ENCODE measurements at regions not wholly inside any gene's neighbourhood (a gene's known extent, or its start where the extent isn't known, plus 50 kb on each side); places are given as distances from the start of the nearest gene placed in this dataset.

DNA sequence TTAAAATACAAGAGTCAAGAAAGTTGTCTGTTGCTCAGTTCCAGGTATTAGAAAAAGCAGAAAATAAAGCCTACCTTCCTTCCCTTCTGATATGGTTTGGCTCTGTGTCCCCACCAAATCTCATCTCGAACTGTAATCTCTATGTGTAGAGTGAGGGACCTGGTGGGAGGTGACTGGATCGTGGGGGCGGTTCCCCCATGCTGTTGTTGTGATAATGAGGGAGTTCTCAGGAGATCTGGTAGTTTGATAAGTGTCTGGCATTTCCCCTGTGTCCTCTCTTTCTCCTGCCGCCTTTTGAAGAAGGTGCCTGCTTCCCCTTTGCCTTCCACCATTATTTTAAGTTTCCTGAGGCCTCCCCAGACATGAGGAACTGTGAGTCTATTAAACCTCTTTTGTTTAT, 288.8 kb upstream of the LMCD1 start:
- intact Hi-C loops (cut with DNase I; ENCODE audit: low total_unique reads) = no loop called here
- H3K4me1 ChIP-seq = no peaks in the 10 kb centered on the region
- no peak for TF ChIP-seq POLR2A (IDR thresholded peaks at IDR 0.05)
- TF ChIP-seq, protein P1, sequence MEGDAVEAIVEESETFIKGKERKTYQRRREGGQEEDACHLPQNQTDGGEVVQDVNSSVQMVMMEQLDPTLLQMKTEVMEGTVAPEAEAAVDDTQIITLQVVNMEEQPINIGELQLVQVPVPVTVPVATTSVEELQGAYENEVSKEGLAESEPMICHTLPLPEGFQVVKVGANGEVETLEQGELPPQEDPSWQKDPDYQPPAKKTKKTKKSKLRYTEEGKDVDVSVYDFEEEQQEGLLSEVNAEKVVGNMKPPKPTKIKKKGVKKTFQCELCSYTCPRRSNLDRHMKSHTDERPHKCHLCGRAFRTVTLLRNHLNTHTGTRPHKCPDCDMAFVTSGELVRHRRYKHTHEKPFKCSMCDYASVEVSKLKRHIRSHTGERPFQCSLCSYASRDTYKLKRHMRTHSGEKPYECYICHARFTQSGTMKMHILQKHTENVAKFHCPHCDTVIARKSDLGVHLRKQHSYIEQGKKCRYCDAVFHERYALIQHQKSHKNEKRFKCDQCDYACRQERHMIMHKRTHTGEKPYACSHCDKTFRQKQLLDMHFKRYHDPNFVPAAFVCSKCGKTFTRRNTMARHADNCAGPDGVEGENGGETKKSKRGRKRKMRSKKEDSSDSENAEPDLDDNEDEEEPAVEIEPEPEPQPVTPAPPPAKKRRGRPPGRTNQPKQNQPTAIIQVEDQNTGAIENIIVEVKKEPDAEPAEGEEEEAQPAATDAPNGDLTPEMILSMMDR (IDR thresholded peaks at IDR 0.05) = no peak
- no peak for TF ChIP-seq POLR2AphosphoS5 (IDR thresholded peaks at IDR 0.05)

GRCh38 chr3:8213286-8213685, 288.3 kb upstream of the LMCD1 start:
- Histone ChIP-seq H3K9me3 (no peaks in the 10 kb centered on the region), H3K27me3 (no peaks in the 10 kb centered on the region), H3K4me1 (no peaks in the 10 kb centered on the region), H3K27ac (no peak overlapping the region), H3K4me3 (no peak overlapping the region), H3K36me3 (no peaks in the 10 kb centered on the region)
- DNase-seq (ENCODE audit: low spot score in 2 of 2) = no peak
- intact Hi-C loops (cut with DNase I; ENCODE audit: low total_unique reads) = no loop called here
- TF ChIP-seq POLR2AphosphoS5 (IDR thresholded peaks at IDR 0.05) = no peak
- TF ChIP-seq, protein P1 (IDR thresholded peaks at IDR 0.05) = no peak
- no peak for TF ChIP-seq POLR2A (IDR thresholded peaks at IDR 0.05)

More for the DNA sequence above, 288.8 kb upstream of the LMCD1 start:
- no peak for DNase-seq (ENCODE audit: low spot score in 2 of 2)
- Histone ChIP-seq H3K27me3 (no peaks in the 10 kb centered on the region), H3K9me3 (no peaks in the 10 kb centered on the region), H3K4me3 (no peak overlapping the region), H3K36me3 (no peaks in the 10 kb centered on the region), H3K27ac (no peak overlapping the region)

DNA sequence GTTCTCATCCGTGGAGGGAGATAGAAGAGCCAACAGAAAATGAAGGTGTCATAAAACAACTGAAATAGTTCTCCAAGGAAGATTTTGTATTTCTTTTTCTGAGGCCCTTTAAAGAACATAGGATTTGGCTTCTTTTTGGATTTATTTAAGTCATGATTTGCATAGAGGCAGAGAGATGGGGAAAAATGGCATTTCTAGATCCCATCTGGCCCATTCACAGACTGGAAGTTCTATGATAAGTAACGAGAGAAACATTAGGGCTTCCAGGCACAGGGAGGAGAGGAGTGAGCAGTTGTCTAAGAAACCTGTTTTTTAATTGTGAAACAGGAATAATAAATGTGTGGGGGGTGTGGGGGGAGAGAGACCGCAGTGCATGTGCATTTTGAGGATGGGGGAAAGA, 285.8 kb upstream of the LMCD1 start:
- H3K9me3 ChIP-seq = no peaks in the 10 kb centered on the region
- intact Hi-C loops (cut with DNase I; ENCODE audit: low total_unique reads) = no loop called here
- H3K27ac ChIP-seq = no peak overlapping the region
- H3K27me3 ChIP-seq = no peaks in the 10 kb centered on the region
- TF ChIP-seq POLR2A (IDR thresholded peaks at IDR 0.05) (no peak), POLR2AphosphoS5 (IDR thresholded peaks at IDR 0.05) (no peak)
- TF ChIP-seq, protein P1 (IDR thresholded peaks at IDR 0.05) = no peak
- no peak overlapping the region for H3K4me3 ChIP-seq
- H3K4me1 ChIP-seq = no peaks in the 10 kb centered on the region
- H3K36me3 ChIP-seq = no peaks in the 10 kb centered on the region
- no peak for DNase-seq (ENCODE audit: low spot score in 2 of 2)

DNA sequence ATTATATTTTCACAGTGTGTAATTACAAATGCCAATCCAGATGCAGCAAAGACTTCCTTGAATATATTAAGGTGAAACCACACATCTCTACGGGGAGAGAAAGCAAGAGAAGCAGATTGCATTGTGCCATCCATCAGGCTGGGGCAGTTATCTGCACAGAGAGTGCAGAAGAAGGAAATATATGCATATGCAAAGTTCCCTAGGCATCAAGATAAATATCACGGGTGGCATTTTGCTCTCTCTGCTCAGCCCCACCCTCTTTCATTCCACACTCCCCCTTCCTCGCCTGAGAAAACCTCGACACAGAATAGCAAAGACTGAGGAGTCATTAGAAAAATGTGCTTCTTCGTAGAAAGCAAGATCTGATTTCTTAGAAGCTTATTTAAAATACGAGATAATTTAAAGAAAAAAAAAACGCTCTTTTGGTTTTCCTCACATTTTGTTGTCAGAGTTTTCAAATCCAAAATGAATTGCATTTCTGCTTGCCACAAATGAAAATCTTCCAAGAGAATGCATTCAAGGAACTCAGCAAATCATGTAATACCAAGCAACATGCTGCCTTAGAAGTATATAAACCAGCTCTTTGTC, 283.2 kb upstream of the LMCD1 start:
- TF ChIP-seq POLR2A (IDR thresholded peaks at IDR 0.05) (no peak), POLR2AphosphoS5 (IDR thresholded peaks at IDR 0.05) (no peak)
- TF ChIP-seq, protein P1 (IDR thresholded peaks at IDR 0.05) = no peak
- Histone ChIP-seq H3K4me3 (no peak overlapping the region), H3K27me3 (no peaks in the 10 kb centered on the region), H3K27ac (no peak overlapping the region), H3K36me3 (no peaks in the 10 kb centered on the region), H3K4me1 (no peaks in the 10 kb centered on the region), H3K9me3 (no peaks in the 10 kb centered on the region)
- intact Hi-C loops (cut with DNase I; ENCODE audit: low total_unique reads) = no loop called here
- DNase-seq (ENCODE audit: low spot score in 2 of 2) = no peak

DNA sequence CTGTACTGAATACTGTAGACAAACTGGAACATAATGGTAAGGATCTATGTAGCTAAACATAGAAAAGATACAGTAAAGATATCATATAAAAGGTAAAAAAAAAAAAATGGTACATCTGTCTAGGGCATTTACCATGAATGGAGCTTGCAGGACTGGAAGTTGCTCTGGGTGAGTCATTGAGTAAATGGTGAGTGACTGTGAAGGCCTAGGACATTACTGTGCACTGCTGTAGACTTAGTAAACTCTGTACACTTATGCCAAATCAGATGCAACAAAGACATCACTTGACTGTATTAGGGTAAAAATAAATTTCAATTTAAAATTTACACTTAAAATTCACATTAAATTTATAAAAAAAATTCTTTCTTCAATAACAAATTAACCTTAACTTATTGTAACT, 281.3 kb upstream of the LMCD1 start:
- Histone ChIP-seq H3K9me3 (no peaks in the 10 kb centered on the region), H3K36me3 (no peaks in the 10 kb centered on the region), H3K27ac (no peak overlapping the region), H3K4me3 (no peak overlapping the region), H3K27me3 (no peaks in the 10 kb centered on the region), H3K4me1 (no peaks in the 10 kb centered on the region)
- intact Hi-C loops (cut with DNase I; ENCODE audit: low total_unique reads) = no loop called here
- TF ChIP-seq POLR2A (IDR thresholded peaks at IDR 0.05) (no peak), POLR2AphosphoS5 (IDR thresholded peaks at IDR 0.05) (no peak)
- TF ChIP-seq, protein P1 (IDR thresholded peaks at IDR 0.05) = no peak
- no peak for DNase-seq (ENCODE audit: low spot score in 2 of 2)
